Keratinocyte (primary cell): ENCODE measurements at regions not wholly inside any gene's neighbourhood (a gene's known extent, or its start where the extent isn't known, plus 50 kb on each side); places are given as distances from the start of the nearest gene placed in this dataset.

Experiments used
- CTCF ChIP-seq, 3 experiments: IDR thresholded peaks in 1 of 3; conservative IDR thresholded peaks in 1 of 3; optimal IDR thresholded peaks in 1 of 3; 2 replicates in 2 of 3; 3 replicates in 1 of 3; pipeline versions ENCODE3 to v1.5.1; 2011; ENCODE audit warnings: low read length in 3 of 3, mild to moderate bottlenecking in 3 of 3, moderate library complexity in 2 of 3, control low read depth in 1 of 3, inconsistent platforms in 1 of 3; ENCODE audit not compliant: insufficient read depth in 2 of 3; ENCODE audit errors: extremely low read depth in 1 of 3
- EZH2 ChIP-seq: IDR thresholded peaks from one replicate; pipeline ENCODE4 v1.6.1; 2012; ENCODE audit warnings: inconsistent platforms, mild to moderate bottlenecking, low read length, moderate library complexity

GRCh38 chr2:47724221-47724981, 58.5 kb upstream of the MSH6 start:
- TF ChIP-seq CTCF (optimal IDR thresholded peaks at IDR 0.05 in 1 of 3, IDR thresholded peaks at IDR 0.05 in 1 of 3, conservative IDR thresholded peaks at IDR 0.05 in 1 of 3; ENCODE audit: extremely low read depth in 1 of 3, insufficient read depth in 2 of 3, low read length in 3 of 3) (no peak), EZH2 (no peak)
